ENCODE measurements at regions not wholly inside any gene's neighbourhood (a gene's known extent, or its start where the extent isn't known, plus 50 kb on each side); places are given as distances from the start of the nearest gene placed in this dataset.

DNA sequence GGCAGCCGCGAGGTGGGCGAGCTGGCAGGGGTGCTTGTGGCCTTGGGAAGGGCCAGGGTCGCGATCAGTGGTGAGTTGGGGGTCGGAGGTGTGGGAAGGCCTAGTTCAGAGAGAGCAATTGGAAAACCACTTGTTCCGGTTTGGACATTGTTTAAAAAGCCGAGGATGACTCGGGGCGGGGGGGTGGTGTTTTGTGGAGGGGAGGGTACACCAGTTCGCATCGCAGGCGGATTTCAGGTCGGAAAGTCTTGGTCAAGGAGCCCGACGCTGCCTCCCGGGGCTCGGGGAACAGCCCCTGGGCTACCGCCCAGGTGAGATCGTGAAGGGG lies 66.4 kb downstream of the KPNA2 start:
- TF ChIP-seq, protein P1, sequence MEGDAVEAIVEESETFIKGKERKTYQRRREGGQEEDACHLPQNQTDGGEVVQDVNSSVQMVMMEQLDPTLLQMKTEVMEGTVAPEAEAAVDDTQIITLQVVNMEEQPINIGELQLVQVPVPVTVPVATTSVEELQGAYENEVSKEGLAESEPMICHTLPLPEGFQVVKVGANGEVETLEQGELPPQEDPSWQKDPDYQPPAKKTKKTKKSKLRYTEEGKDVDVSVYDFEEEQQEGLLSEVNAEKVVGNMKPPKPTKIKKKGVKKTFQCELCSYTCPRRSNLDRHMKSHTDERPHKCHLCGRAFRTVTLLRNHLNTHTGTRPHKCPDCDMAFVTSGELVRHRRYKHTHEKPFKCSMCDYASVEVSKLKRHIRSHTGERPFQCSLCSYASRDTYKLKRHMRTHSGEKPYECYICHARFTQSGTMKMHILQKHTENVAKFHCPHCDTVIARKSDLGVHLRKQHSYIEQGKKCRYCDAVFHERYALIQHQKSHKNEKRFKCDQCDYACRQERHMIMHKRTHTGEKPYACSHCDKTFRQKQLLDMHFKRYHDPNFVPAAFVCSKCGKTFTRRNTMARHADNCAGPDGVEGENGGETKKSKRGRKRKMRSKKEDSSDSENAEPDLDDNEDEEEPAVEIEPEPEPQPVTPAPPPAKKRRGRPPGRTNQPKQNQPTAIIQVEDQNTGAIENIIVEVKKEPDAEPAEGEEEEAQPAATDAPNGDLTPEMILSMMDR (conservative IDR thresholded peaks at IDR 0.05), result no peak
- no peak for TF ChIP-seq EZH2 (IDR thresholded peaks at IDR 0.05; ENCODE audit: low read depth)

All from PC-9 (cell line).